GM19455 (cell line): ENCODE measurements at regions not wholly inside any gene's neighbourhood (a gene's known extent, or its start where the extent isn't known, plus 50 kb on each side); places are given as distances from the start of the nearest gene placed in this dataset.

Experiments
- ATAC-seq: cut with Tn5 transposase; IDR thresholded peaks from one replicate; pipeline ENCODE4 v1.9.1; 2021; ENCODE audit not compliant: unreplicated experiment

- ATAC-seq: no peak
Measured at GRCh38 chr20:20993372-20993771, 112.8 kb downstream of the LINC00237 start.

GRCh38 chr20:20992686-20993360 lies 113.3 kb downstream of the LINC00237 start:
- ATAC-seq: no peak

GRCh38 chr20:20992277-20992676 lies 113.9 kb downstream of the LINC00237 start:
- no peak for ATAC-seq

GRCh38 chr20:20989081-20989480 lies 117.1 kb downstream of the LINC00237 start:
- ATAC-seq: no peak

- no peak for ATAC-seq
Measured at GRCh38 chr20:20979934-20980333, 126.2 kb downstream of the LINC00237 start.

- ATAC-seq: no peak
Measured at GRCh38 chr20:20977786-20978185, 128.4 kb downstream of the LINC00237 start.

GRCh38 chr20:20972490-20972889 lies 133.7 kb downstream of the LINC00237 start:
- ATAC-seq: no peak

- no peak for ATAC-seq
Measured at GRCh38 chr20:20971810-20972209, 134.3 kb downstream of the LINC00237 start.

- ATAC-seq: no peak
Measured at GRCh38 chr20:20970841-20971240, 135.3 kb downstream of the LINC00237 start.

- no peak for ATAC-seq
Measured at GRCh38 chr20:20969701-20970280, 136.4 kb downstream of the LINC00237 start.

- ATAC-seq: no peak
Measured at GRCh38 chr20:20967564-20968184, 138.5 kb downstream of the LINC00237 start.

- no peak for ATAC-seq
Measured at GRCh38 chr20:20966171-20966570, 140.0 kb downstream of the LINC00237 start.

GRCh38 chr20:20959031-20959755 lies 147.0 kb downstream of the LINC00237 start:
- ATAC-seq: no peak

- ATAC-seq: no peak
Measured at GRCh38 chr20:20956513-20956931, 149.6 kb downstream of the LINC00237 start.

- ATAC-seq: no peak
Measured at GRCh38 chr20:20955892-20956291, 150.3 kb downstream of the LINC00237 start.

- no peak for ATAC-seq
Measured at GRCh38 chr20:20953738-20954618, 152.2 kb downstream of the LINC00237 start.

GRCh38 chr20:20950620-20951019 lies 155.5 kb downstream of the LINC00237 start:
- no peak for ATAC-seq

GRCh38 chr20:20946122-20946759 lies 159.9 kb downstream of the LINC00237 start:
- no peak for ATAC-seq

GRCh38 chr20:20941468-20941889 lies 164.7 kb downstream of the LINC00237 start:
- no peak for ATAC-seq

- no peak for ATAC-seq
Measured at GRCh38 chr20:20939006-20939405, 167.2 kb downstream of the LINC00237 start.
